NCI-H2081 treated with DMSO at 0.1 percent for 48 hours (cell line): ENCODE measurements at regions not wholly inside any gene's neighbourhood (a gene's known extent, or its start where the extent isn't known, plus 50 kb on each side); places are given as distances from the start of the nearest gene placed in this dataset.
A peak's percentile ranks its signal among the peaks of the same experiment; 100 is the strongest.

ENCODE experiments used
- DNase-seq: peaks from one replicate; lab custom pipeline; 2025; lab: John Stamatoyannopoulos, UW

DNA sequence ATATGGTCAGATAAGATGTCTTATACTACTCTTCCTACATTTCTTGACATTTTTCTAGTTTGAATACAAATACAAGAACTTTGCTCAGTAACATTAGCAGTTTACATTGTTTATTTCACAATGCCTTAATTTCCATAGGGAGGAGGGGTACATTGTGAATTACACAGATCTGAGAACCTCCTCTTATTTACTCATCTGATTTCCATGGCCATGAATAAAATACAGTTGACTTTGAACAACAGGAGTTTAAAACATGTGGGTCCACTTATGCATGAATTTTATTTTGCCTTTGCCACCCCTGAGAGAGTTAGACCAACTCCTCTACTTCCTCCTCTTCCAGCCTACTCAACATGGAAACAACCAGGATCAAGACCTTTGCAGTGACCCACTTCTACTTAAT, 67.7 kb downstream of the MGST1 start:
- no peak for DNase-seq

DNA sequence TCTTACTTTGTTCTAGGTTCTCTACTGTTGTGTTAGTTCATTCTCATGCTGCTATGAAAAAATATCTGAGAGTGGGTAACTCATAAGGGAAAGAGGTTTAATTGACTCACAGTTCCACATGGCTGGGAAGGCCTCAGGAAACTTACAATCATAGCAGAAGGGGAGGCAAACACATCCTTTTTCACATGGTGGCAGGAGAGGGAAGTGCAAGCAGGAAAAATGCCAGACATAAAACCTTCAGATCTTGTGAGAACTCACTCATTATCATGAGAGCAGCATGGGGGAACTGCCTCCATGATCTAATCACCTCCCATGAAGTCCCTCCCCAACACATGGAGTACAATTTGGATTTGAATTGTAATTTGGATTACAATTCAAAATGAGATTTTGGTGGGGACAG, 69.6 kb downstream of the MGST1 start:
- no peak for DNase-seq

DNA sequence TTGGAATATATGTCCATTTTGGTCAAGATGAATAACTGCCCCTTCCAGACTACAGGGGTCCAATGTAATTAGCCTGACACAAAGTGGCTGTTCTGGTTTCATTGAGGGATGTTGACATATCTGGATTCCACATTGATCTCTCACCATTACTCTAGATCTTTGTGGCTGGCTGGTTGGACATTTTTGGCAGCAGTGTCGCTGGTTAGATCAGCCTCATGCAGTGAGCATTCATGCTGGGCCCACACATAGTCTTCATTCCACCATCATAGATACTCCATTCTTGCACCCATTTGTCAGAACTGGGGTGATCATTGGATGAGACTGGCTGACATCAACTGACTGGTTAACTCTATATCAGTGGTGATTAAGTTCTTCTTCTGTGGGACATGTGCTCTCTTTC, 74.4 kb downstream of the MGST1 start:
- no peak for DNase-seq

DNA sequence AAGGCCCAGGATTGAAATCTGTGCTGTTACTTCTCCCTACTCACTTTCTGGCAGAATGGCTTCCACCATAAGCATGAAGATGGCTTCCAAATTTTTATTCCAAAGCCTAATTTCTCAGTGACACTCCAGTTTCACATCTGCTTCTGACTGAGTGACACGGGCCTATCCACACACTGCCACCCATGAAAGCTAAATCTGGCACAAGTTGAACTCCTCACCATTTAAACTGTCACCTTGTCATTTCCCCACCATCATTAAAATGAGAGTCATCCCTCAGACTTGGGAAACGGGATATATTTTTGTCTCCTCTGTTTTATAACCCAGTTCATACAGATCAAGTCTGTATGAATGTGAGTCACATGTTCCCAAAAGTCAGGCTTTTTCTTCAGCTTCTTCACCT, 77.1 kb downstream of the MGST1 start:
- no peak for DNase-seq

DNA sequence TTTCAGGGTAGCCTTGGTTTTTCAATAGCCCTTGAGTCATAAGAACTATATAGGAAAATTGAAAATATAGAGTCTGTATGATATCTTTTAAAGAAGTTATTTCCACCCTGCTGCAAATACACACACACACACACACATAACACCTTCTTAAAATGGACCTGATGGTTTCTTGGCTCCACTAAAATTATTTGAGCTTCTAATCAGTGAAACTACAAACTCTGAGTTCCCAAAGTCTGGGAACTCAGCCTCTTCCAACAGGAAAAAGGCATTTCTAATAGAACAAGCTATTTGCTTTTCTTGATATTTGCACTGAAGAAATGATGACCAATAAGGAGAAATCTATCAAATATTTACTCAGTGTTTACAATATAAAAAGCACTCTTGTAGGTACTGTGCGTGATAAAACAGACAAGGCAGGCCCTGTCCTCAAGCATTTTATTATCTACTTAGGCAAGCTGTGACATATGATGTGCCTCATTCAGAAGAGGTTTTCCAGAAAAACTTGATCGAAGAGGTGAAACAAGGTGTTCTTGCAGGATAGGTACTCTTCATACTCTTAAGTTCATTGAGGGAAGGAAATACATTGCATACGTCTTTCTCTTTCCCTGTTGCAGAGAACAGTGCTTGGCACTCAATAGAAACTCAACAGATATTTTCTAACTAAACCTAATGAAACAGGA, 88.6 kb downstream of the MGST1 start:
- no peak for DNase-seq

DNA sequence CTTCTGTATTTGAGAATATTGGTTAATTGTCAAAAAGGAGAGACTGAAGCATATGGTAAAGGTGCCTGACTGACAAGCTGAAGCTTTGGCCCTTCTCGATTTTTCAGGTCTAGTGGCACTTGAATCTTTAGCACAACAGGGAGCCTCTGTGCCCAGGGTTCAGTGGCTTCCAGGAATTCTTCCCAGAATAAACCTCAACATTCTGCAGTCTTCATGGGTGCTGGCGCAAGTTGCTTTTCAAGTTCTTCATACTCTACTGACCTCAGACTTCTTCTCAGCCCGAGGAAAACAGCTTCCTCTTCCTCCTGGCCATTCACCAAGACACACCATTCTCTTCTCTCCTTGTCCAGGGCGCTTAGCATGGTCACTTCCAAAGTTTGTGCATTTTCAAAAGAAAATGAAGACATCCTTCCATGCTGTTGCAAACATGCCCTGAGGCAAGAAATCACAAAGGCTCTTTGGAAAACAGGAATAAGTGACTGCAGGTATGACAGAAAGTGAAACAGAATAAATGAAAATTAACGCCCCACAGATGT, 89.9 kb downstream of the MGST1 start:
- DNase-seq = no peak

DNA sequence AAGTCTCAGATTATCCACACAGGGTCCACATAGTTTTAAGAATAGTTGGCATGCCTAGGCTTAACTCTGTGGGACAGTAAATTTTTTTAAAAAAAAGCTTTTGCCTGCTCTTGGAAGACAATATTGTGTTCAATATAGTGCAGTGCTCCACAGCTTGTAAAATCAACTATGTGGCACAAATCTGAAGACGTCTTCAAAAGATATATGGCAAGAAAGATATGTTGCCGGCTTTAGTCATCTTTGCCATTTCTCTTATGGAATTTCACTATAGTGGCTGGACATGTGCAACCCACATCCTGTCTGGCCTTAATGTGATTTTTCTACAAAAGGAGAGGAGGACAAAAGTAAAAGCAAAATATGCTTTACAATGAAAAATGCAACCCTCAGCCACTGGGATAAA, 90.5 kb downstream of the MGST1 start:
- no peak for DNase-seq

DNA sequence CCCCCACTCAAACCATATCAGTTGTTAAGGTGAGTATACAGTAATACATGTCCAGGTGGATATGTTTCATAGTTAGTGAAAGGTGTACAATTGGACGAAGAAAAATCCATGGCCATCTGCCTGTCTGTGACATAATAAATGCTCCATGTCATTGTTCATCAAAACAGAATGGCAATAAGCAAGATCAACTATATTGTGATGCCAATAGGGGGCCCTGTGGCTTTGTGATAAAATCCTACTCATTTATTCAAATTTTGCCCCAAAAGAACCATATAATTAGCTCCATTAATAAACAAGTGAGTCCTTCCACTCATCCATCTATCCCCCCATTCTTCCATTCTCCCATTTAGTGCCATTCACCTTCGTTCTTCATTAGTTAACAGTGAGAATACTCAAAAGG, 102.0 kb downstream of the MGST1 start:
- peak; percentile 75 for DNase-seq

DNA sequence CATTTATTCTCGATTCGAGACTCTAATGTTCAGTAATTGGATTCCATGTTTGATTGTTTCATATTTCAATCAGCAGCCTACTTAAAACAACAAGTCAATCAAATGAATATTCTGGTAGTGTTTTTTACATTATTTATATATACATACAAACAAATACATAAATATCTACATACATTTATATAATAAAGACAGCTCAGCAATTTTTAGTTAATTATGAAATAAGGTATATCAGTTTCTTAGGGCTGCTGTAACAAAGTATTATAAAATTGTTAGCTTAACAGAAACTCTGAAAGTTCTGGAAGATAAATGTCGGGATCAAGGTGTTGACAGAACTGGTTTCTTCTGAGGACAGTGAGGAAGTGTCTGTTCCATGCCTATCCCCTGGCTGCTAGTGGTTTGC, 105.9 kb downstream of the MGST1 start:
- DNase-seq = no peak

DNA sequence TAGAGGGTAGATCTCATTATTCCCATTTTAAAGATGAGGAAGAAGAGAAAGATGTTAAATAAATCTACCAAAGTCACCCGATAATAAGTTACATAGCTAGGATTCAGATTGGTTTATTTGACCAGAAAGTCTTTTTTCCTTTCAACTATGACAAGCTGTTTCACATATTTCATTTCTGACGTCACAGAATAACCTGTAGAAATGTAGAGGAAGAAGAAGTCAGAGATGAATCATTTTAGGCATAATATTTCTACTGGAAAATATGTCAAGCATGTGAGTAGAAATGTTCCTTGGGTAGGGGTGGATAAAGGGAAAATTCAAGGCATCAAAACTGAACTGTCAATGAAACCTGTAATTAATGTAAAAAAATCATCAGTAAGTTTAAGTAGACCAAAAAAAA, 107.0 kb downstream of the MGST1 start:
- DNase-seq = no peak

DNA sequence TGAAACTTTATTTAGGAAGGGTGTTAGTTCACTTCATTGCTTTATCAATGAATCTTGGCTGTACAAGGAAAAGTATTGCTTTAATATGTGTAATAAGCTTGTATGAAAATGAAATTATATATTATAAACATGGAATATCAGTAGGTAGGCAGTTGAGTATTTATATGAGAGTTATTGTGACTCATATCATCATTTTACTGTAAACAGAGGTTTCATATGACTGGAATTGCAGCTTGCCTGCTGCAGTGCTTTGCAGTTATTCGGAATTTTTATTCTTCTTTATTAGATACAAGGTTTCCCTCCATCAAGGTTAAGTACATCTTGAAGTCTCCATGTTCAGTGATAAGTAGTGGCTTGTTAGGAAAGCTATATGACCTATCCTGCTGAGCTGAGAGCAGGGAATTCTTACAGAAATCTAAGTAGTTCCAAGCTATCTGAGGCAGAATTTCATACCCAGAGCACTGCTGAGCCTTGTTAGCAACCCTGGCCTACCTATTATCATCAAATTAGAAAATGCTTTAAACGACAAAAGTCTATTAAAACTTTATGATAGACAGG, 111.2 kb downstream of the MGST1 start:
- no peak for DNase-seq

DNA sequence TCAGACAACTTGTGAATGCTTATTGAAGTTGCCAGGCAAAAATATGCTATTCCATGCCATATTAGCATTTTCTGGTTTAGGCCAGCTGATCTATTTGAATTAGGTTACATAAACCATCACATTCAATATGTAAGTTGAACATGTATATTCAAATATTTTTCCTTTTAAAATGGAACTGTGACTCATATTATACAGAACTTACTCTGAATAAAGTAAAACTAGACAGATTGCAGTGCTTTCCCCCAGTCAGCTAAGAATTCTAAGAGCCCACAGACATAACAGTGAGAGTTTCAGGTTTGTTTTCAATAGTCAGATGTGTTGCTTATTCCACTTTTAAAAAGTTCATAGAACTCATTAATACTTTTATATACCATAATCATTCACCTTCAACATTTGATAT, 119.8 kb downstream of the MGST1 start:
- no peak for DNase-seq

DNA sequence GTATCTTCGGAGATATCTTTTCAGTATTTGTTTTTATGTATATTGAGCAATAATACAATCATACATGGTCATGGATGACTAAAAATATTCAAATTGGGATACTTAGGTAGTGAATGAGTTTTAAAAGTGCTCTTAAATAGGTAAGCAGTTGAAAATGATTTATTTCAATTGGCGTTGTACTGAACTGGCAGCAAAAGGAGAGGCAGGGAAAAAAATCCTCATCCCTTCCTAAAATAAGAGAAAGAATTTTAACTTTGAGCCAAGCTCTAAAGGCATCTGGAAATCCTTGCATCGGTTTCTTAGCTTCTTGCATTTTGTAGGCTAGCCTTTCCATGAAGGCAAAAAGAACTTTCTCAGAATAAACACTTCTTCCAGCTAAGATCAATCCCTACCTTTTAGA, 125.2 kb downstream of the MGST1 start:
- no peak for DNase-seq

DNA sequence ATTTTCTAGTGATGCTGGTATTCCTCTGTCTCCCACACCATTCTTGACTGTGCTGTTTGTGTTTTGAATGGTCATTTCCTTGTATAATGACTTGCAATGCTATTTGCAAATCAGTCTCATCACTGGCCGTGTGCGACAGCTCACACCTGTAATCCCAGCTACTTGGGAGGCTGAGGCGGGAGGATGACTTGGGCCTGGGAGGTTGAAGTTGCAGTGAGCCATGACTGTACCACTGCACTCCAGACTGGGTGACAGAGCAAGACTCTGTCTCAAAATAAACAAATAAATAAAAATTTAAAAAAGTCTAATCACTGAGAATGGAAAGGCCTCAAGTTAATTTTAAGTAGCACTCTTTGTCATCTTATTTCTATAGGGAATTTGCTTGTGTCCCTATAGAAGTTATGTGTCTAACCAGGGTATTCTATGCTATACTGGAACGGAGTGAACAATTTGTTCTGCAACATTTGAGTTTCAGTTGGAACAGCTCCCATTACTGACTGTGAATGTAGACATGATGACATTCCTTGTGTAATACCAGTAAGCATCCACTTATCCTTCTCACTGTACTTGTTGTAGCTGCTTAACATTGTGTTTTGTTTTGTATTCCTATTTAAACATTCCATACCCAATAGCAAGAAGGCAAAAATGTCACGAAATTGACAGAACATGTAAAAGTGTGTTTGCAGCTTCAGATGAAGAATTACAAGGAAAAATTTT, 126.3 kb downstream of the MGST1 start:
- no peak for DNase-seq

DNA sequence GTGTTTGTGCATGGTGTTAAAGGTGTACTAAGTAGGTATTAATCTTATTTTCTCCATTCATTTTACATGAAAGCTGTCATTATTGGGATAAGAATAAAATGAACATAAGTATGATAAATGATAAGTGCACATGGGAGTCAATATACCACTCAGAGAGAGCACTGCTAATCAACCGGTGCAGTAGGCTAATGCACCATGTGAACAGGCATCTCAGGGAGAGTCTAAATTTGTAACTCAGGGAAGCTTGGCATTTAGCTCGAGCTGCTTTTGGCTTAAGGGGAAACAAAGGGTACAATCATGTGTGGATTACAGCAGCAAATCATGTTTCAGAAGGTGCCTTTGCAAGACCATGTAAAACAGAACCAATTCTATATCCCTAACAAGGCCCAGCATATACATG, 127.4 kb downstream of the MGST1 start:
- DNase-seq = peak; percentile 95

DNA sequence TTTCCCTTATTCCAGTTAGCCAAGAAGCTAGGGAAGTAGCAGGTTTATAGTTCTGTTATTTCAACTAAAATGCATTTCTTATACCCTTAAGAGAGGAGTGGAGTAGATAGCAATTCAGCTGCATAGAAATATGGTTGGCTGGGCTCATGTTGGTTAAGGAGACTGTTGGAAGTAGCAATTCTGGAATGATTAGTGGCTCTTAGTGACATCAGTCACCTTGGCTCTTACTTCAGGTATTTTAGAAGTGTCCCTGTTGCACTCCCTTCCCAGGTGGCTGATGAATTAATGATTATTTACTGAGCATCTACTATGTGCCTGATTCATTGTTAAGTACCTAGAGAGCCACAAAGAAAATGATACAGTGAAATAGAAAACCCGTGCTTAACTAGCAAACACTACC, 128.1 kb downstream of the MGST1 start:
- DNase-seq = no peak

DNA sequence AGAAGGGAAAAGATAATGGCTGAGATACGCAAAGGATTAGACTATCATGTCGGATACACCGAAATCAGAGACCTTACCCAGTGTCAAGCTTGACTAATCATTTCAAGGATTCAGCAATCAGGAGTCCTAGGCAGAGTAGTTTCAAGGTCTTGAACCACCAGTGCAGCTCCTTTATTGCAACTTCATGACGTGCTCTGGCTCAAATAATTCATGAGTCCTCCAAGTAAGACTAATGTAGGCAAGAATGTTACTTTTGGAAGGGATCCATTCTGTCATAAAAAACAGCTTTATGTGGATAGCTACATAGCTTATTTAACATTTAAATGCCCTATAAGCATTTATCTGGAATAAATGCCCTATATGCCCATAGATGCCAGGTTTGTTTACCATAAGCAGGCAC, 123.2 kb downstream of the LMO3 start:
- no peak for DNase-seq

DNA sequence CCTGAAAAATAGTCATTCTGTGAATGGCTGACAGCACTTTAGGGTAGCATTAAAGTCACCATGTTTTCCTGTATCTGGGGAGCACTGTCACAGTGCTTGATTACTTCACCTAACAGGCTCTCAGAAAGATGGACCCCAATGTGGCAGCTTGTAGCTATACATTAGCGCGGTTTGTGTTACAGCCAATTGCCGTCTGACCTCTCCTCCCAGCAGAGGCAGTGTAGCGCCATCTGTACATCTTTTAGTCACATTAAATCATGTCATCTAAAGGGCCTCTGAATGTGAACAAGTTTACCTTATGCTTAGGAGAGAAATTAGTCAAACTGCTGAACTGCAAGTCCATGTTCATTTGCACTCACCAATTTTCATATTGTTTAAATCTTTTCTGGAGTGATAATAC, 113.7 kb downstream of the LMO3 start:
- no peak for DNase-seq

DNA sequence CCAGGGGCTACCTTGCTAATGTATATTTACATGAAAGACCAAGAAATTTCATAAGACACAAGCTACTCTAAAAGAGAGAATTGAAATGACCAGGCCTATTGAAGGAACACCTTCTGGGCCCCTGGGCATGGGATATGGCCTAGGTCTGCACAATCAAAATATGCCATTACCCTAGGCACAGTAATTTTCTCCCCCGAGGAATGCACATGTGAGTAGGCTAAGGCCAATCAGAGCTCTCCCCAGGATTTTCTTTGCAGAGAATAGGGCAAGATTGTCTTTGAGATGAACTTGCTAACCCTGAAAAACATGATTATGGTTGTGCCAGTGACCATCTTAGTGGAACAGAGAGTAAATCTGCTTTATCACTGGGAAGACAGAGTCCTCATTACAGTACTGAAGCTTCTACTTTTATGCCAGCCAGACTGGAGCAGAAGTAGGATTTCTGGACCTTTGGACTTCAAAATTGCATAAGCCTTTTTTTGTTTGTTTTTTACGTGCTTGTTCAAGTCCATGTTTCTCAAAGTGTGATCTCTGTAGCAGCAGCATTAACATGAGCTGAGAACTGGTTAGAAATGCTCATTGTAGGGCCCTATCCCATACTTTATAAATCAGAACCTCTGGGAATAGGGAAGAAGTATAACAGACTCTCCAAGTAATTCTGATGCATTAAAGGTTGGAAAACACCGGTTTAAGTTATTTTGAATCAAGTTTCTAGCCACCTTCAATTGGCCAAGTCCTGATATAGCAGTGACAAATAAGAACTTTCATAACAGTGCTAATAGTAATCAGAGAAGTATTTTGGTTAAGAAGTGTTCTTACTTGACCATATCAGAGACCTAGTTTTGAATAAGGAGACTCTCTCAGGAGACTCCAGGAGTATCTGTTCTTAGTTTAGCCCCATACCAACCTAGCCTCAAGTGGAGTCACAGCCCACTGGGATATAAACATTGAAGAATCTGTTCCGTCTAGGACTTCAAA, 112.9 kb downstream of the LMO3 start:
- no peak for DNase-seq

DNA sequence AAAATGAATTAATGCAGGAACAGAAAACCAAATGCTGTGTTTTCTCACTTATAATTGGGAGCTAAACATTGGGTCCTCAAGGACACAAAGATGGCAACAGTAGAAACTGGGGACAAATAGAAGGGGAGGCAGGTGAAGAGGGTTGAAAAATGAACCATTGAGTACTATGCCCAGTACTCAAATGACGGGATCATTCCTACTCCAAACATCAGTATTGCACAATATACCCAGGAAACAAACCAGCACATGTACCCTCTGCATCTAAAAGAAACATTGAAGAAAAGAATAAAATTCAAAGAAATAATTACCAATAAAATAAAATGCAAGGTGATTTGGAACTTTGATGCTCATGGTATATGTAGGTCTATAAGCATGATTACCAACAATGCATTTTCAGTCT, 110.8 kb downstream of the LMO3 start:
- DNase-seq = no peak
